ENCODE measurements at regions not wholly inside any gene's neighbourhood (a gene's known extent, or its start where the extent isn't known, plus 50 kb on each side); places are given as distances from the start of the nearest gene placed in this dataset.

GRCh38 chr6:40074306-40075055, 140.2 kb upstream of the MOCS1 start:
- DNase-seq (ENCODE audit: low read depth in 2 of 2) = no peak

DNA sequence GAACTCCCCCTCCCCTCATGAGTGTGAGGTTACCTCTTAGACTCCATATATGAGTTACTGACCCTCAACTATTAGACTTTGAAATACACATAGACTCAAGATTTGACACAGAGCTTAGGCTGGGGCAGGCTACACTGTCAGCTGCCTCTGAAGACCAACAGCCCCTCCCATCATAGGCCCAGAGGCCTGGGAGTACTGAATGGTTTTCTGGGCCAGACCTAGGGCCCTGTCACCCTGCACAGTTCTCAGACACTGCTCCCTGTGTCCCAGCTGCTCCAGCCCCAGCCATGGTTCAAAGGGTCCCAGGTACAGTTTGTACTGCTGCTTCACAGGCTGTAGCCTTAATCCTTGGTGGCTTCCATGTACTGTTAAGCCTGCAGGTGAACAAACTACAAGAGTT, 132.1 kb upstream of the MOCS1 start:
- DNase-seq (ENCODE audit: low read depth in 2 of 2) = no peak

- DNase-seq (ENCODE audit: low read depth in 2 of 2) = no peak
Measured at GRCh38 chr6:40056865-40057264, 122.6 kb upstream of the MOCS1 start.

GRCh38 chr6:40054602-40055001, 120.3 kb upstream of the MOCS1 start:
- no peak for DNase-seq (ENCODE audit: low read depth in 2 of 2)

DNA sequence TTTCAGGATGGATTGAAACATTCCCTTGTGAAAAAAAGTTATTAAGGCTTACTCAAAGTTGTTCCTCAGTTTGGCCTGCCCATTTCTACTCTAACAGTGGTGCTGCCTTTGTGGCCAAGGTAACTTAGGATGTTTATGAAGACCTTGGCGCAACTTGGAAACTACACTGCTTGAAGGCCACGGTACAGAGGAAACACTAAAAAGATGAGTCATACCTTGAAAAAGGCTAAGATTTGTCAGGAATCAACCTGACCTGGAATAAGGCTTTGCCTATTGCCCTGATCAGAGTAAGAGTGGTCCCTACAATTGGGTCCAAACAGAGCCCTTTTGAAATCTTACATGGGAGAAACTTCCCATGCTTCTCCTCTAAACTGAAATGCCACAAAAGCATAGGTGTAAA, 119.9 kb upstream of the MOCS1 start:
- no peak for DNase-seq (ENCODE audit: low read depth in 2 of 2)

GRCh38 chr6:40049128-40049527, 114.9 kb upstream of the MOCS1 start:
- no peak for DNase-seq (ENCODE audit: low read depth in 2 of 2)

GRCh38 chr6:40044196-40044595, 109.9 kb upstream of the MOCS1 start:
- no peak for DNase-seq (ENCODE audit: low read depth in 2 of 2)

GRCh38 chr6:40042232-40042631, 108.0 kb upstream of the MOCS1 start:
- DNase-seq (ENCODE audit: low read depth in 2 of 2) = no peak

- no peak for DNase-seq (ENCODE audit: low read depth in 2 of 2)
Measured at GRCh38 chr6:40039042-40039441, 104.8 kb upstream of the MOCS1 start.

GRCh38 chr6:40038626-40039025, 104.4 kb upstream of the MOCS1 start:
- no peak for DNase-seq (ENCODE audit: low read depth in 2 of 2)

DNA sequence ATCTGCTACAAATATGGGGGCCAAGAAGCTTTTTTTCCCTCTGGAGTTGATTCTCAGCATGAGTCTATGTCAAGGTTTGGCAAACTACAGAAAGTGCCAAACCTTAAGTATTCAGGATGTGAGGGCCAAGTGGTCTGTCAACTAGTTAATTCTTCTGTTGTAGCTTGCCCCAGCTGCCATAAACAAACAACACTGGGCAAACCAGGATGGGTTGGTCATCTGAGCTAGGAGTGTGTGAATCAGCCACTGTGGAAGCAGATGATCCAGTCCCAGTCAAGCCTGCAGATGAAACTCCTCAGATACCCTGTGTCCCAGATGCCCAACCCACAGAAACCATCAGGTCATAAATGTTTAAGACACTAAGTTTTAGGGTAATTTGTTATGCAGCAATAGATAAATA, 103.0 kb upstream of the MOCS1 start:
- DNase-seq (ENCODE audit: low read depth in 2 of 2) = no peak

GRCh38 chr6:40036186-40036585, 101.9 kb upstream of the MOCS1 start:
- DNase-seq (ENCODE audit: low read depth in 2 of 2) = no peak

- no peak for DNase-seq (ENCODE audit: low read depth in 2 of 2)
Measured at GRCh38 chr6:40028449-40028848, 94.2 kb upstream of the MOCS1 start.

DNA sequence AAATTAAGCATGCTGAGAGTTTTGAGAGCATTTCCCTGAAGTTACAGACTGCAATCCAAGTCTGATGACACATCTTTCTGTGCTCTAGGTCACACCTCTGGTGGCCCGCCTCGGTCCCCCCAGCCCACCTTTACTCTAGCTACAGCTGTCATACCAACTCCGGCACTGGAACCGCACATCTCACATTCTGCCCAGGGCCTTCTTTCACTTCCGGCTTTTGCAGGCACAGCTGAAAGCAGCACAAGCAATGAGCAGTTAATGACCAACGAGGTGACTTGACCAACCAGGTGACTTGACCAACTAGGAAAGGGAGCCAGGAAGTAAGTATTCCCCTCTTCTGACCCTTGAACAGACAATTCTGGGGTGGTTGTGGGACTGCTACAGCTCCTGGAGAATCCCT, 88.6 kb upstream of the MOCS1 start:
- no peak for DNase-seq (ENCODE audit: low read depth in 2 of 2)

DNA sequence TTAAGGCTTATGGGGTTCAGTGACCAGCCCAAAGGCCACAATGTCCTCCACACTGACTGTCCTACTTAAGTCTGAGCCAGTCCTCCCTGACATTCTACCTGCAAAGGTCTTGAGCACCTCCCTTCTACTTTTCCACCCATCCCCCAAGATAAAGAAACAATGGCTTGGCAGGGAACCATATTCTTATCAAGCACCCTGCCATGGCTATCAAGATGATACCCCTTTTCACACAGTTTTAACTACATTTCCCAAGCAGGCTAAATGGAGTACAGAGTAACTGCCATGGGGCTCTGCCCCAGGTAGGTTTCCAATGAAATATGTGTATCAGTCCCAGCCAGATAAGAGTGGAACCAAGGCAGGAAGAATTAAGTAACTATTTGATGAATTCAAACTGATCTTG, 85.9 kb upstream of the MOCS1 start:
- DNase-seq (ENCODE audit: low read depth in 2 of 2) = no peak

GRCh38 chr6:40015530-40015929, 81.3 kb upstream of the MOCS1 start:
- DNase-seq (ENCODE audit: low read depth in 2 of 2) = no peak

- DNase-seq (ENCODE audit: low read depth in 2 of 2) = no peak
Measured at GRCh38 chr6:40011844-40012243, 77.6 kb upstream of the MOCS1 start.

- DNase-seq (ENCODE audit: low read depth in 2 of 2) = no peak
Measured at GRCh38 chr6:40000964-40001515, 66.8 kb upstream of the MOCS1 start.

DNA sequence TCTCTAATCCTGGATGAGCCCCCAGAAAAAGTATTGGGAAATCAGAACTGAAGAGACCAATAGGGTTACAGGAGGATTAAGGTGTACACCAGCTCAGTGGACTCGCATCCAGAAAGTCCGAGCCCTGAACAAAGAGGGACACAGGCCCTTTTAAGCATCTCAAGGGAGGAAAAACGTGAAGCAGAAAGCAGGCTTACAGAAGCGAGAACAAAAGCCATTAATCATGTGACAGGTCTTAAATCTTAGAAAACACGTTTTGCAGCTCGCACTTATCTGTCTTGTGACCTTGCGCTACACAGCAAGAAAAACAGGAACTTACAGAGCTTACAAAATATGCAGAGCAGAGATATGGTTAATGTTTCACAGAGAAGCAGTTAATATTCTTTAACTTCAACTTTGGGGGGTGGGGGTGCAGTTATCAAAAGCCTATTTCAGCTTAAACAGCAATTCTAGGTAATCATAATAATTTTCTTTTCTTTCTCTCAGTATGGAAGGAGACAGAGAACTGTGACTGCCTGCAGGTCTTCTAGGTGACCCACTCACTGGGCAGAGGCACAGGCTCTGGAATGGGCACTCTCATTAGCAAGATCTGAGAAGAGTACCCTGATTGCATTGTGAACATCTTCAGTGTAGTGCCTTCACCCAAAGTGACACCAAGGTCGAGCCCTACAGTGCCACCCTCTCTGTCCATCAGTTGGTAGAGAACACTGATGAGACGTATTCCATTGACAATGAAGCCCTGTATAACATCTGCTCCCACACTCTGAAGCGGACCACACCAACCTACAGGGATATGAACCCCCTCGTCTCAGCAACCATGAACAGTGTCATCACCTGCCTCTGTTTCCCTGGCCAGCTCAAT, 65.0 kb upstream of the MOCS1 start:
- DNase-seq (ENCODE audit: low read depth in 2 of 2) = no peak

DNA sequence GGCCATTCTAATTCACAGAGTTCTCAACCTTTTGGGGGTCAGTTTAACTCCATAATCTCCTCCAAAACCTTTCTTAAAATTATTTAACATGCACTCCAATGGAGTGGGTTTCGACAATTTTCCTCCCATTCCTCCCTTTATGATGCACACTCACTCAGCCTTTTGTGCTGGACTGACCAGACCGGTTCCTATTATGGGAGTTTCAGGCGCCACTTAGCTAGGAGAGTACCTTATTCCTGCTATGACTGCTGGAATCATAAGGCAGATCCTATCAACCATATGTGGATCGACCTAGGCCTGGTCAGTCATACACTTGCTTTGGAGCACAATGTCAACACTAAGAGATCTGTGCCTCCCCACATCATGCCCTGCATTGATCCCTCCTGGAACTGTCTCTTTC, 63.9 kb upstream of the MOCS1 start:
- DNase-seq (ENCODE audit: low read depth in 2 of 2) = no peak

GRCh38 chr6:39997101-39997635, 62.9 kb upstream of the MOCS1 start:
- DNase-seq (ENCODE audit: low read depth in 2 of 2) = no peak

DNA sequence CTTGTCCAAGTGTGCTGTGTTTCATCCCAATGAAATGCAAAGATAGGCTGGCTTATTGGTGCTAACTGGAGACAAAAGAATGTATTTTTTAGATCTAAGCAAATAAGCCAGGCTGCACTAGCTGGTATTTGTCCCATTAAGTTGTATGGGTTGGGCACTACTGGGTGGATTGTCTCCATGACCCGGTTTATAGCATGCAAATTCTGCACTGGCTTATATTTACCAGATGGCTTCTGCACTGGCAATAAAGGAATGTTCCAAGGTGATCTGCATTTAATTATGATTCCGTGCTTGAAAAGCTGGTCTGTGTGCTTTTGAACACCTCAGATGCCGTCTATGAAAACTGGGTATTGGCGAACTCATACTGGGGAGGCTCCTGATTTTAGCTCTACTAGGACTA, 61.4 kb upstream of the MOCS1 start:
- no peak for DNase-seq (ENCODE audit: low read depth in 2 of 2)
